Prostate gland (tissue), 2 donors: ENCODE measurements at regions not wholly inside any gene's neighbourhood (a gene's known extent, or its start where the extent isn't known, plus 50 kb on each side); places are given as distances from the start of the nearest gene placed in this dataset.

Source experiments
- DNase-seq: peaks from one replicate; pipeline ENCODE4 v3.0.0-alpha.2; 2019; ENCODE audit warnings: low spot score
- H3K27ac ChIP-seq, 2 donors: fragments of 200-600 bp; sonication (generic); 2 replicates each; pipeline ENCODE4 v1.5.1; 2017 to 2019
- H3K27me3 ChIP-seq: fragments of 200-600 bp; sonication (generic); replicated peaks from 2 replicates; pipeline ENCODE4 v1.5.1; 2019; ENCODE audit not compliant: insufficient read depth
- H3K36me3 ChIP-seq, 2 donors: fragments of 200-600 bp; sonication (generic); 1 replicate in 1 of 2; 2 replicates in 1 of 2; pipeline versions ENCODE4 v1.5.1 to v1.8.1; 2017 to 2019
- H3K4me1 ChIP-seq: fragments of 200-600 bp; sonication (generic); replicated peaks from 2 replicates; pipeline ENCODE4 v1.5.1; 2019
- H3K4me3 ChIP-seq, 2 donors: fragments of 200-600 bp; sonication (generic); 2 replicates each; pipeline ENCODE4 v1.5.1; 2017 to 2019
- H3K9me3 ChIP-seq: fragments of 200-600 bp; sonication (generic); 2 replicates; pipeline ENCODE4 v1.5.1; 2017
- POLR2A ChIP-seq: fragments of 450-650 bp; IDR thresholded peaks from one replicate; pipeline ENCODE4 v1.6.1; 2016; ENCODE audit warnings: antibody characterized with exemption, mild to moderate bottlenecking
- POLR2AphosphoS5 ChIP-seq: sonication (generic); formaldehyde crosslinking; IDR thresholded peaks from one replicate; pipeline ENCODE4 v1.6.1; 2017; ENCODE audit warnings: antibody characterized with exemption
- WGBS: methylation state at CpG from one replicate; pipeline ENCODE4 v1.1.5; 2018; 5-methylcytosine and 5-hydroxymethylcytosine counted together
- intact Hi-C: fragments of 100-400 bp; cut with DNase I; formaldehyde crosslinking; loops from one replicate; pipeline ENCODE4 v1.14.2; 2022
- TF ChIP-seq, protein P1 (sequence below), 4 experiments: fragments of 200-600 bp in 2 of 4; fragments of 450-650 bp in 2 of 4; sonication (generic) in 2 of 4; IDR thresholded peaks; 1 replicate in 3 of 4; 2 replicates in 1 of 4; pipeline ENCODE4 v1.5.1; 2016 to 2019; ENCODE audit warnings: antibody characterized with exemption in 4 of 4, mild to moderate bottlenecking in 2 of 4, moderate library complexity in 2 of 4

DNA sequence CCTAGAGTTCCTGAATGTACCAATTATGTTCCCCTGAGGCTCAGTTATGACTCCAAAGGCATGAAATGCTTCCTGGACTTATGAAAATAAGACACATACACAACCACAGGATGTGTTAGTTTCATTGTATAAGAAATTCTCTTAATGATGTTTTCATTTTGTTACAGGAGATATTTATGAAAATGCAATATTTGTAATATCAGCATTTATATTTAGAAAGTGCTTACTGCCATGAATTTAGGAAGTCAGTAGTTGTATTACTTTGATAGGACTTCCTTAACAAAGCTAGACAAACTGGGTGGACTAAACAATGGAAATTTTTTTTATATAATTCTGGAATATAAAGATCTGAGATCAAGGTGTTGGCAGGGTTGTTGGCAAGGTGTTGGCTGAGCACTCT lies 572.1 kb upstream of the IGFBP7 start:
- no peaks in the 10 kb centered on the region for H3K4me1 ChIP-seq
- H3K36me3 ChIP-seq: no peaks in the 10 kb centered on the region
- H3K27ac ChIP-seq: no peak overlapping the region
- H3K27me3 ChIP-seq: no peaks in the 10 kb centered on the region
- intact Hi-C loops: no loop called here
- DNase-seq: no peak
- TF ChIP-seq POLR2A (no peak), POLR2AphosphoS5 (no peak)
- TF ChIP-seq, protein P1, sequence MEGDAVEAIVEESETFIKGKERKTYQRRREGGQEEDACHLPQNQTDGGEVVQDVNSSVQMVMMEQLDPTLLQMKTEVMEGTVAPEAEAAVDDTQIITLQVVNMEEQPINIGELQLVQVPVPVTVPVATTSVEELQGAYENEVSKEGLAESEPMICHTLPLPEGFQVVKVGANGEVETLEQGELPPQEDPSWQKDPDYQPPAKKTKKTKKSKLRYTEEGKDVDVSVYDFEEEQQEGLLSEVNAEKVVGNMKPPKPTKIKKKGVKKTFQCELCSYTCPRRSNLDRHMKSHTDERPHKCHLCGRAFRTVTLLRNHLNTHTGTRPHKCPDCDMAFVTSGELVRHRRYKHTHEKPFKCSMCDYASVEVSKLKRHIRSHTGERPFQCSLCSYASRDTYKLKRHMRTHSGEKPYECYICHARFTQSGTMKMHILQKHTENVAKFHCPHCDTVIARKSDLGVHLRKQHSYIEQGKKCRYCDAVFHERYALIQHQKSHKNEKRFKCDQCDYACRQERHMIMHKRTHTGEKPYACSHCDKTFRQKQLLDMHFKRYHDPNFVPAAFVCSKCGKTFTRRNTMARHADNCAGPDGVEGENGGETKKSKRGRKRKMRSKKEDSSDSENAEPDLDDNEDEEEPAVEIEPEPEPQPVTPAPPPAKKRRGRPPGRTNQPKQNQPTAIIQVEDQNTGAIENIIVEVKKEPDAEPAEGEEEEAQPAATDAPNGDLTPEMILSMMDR (IDR thresholded peaks at IDR 0.05): no peak
- no peak overlapping the region for H3K4me3 ChIP-seq
- no peaks in the 10 kb centered on the region for H3K9me3 ChIP-seq

DNA sequence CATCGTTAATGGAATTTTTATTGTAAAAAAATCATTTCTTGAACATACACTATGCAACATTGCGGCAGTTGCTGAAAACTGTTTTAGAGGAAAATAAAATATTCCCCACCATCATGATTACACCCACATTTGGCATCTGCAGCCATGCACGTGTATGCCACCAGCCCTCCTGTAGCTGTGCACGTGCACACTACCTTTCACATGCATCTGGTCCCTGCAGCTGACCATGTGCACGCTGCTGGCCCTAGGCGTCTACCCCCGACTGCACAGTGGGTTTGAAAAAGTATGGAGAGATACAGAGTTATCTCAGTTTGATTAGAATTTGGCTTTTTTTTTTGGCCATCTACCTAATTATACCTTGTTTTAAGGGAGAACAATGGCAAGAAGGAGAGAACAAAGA lies 569.8 kb upstream of the IGFBP7 start:
- TF ChIP-seq POLR2A: no peak
- no peak for TF ChIP-seq POLR2AphosphoS5
- TF ChIP-seq, protein P1 (IDR thresholded peaks at IDR 0.05): no peak
- Histone ChIP-seq H3K9me3 (no peaks in the 10 kb centered on the region), H3K36me3 (no peaks in the 10 kb centered on the region), H3K4me1 (no peaks in the 10 kb centered on the region), H3K27ac (no peak overlapping the region), H3K4me3 (no peak overlapping the region), H3K27me3 (no peaks in the 10 kb centered on the region)
- intact Hi-C loops: no loop called here
- no peak for DNase-seq
- WGBS: 93% methylated on average over 7 of the region's 7 CpGs

DNA sequence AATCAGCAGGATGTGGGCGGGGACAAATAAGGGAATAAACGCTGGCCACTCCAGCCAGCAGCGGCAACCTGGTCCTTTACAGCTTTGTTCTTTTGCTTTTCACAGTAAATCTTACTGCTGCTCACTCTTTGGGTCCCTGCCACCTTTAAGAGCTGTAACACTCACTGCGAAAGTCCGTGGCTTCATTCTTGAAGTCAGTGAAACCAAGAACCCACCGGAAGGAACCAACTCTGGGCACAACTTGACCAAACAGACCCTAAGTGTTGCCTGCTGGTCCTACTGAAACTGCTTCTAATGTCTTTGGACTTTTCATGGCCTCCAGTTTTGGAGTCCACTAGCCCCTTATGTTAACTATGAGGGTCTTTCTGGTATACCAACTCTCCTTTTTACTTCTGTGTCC lies 566.2 kb upstream of the IGFBP7 start:
- no peak for DNase-seq
- TF ChIP-seq, protein P1 (IDR thresholded peaks at IDR 0.05): no peak
- TF ChIP-seq POLR2AphosphoS5: no peak
- TF ChIP-seq POLR2A: no peak
- no peaks in the 10 kb centered on the region for H3K4me1 ChIP-seq
- H3K4me3 ChIP-seq: no peak overlapping the region
- H3K27ac ChIP-seq: no peak overlapping the region
- no peaks in the 10 kb centered on the region for H3K9me3 ChIP-seq
- H3K36me3 ChIP-seq: no peaks in the 10 kb centered on the region
- H3K27me3 ChIP-seq: no peaks in the 10 kb centered on the region
- 91% methylated on average over 6 of the region's 6 CpGs for WGBS
- intact Hi-C loops: no loop called here

DNA sequence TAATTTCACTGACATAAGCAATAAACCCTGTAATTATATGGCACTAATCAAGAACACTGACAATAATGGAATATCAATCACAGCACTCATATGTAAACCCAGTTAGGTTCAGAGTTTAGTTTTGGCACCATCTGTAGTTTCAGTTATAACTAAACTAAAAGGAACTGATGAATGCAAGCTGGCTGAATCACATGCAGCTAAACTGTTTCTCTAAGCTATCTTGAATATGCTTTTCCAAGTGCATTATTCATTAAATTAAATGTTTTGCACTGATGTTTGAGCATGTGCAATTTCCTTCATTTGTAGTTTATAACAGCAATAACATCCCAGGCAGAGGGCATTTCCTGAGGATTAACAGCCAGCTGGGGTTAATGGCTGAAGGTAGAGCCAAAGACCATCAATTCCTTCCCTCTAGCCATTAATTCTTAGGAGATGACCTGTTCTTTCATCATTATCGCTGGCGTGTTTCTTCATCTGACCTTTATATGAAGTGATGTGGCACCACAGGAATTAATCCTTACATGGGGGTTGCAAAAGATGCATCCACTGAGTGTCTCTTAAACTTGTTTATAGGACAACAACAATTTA lies 562.8 kb upstream of the IGFBP7 start:
- Histone ChIP-seq H3K27me3 (no peaks in the 10 kb centered on the region), H3K4me1 (no peaks in the 10 kb centered on the region), H3K4me3 (no peak overlapping the region), H3K9me3 (no peaks in the 10 kb centered on the region), H3K36me3 (no peaks in the 10 kb centered on the region), H3K27ac (no peak overlapping the region)
- no peak for DNase-seq
- 76% methylated on average over 2 of the region's 2 CpGs for WGBS
- intact Hi-C loops: no loop called here
- TF ChIP-seq, protein P1 (IDR thresholded peaks at IDR 0.05): no peak

GRCh38 chr4:57668621-57669020 lies 558.4 kb upstream of the IGFBP7 start:
- DNase-seq: no peak
- intact Hi-C loops: no loop called here
- WGBS: 33% methylated on average over 2 of the region's 2 CpGs
- H3K27me3 ChIP-seq: no peaks in the 10 kb centered on the region
- H3K4me3 ChIP-seq: no peak overlapping the region
- no peaks in the 10 kb centered on the region for H3K9me3 ChIP-seq
- H3K36me3 ChIP-seq: no peaks in the 10 kb centered on the region
- TF ChIP-seq POLR2A (no peak), POLR2AphosphoS5 (no peak)
- TF ChIP-seq, protein P1 (IDR thresholded peaks at IDR 0.05): no peak
- no peaks in the 10 kb centered on the region for H3K4me1 ChIP-seq
- no peak overlapping the region for H3K27ac ChIP-seq
